Lung (tissue), 11 donors: ENCODE measurements at regions not wholly inside any gene's neighbourhood (a gene's known extent, or its start where the extent isn't known, plus 50 kb on each side); places are given as distances from the start of the nearest gene placed in this dataset.

ENCODE experiments used
- ATAC-seq: fragments of 200-7000 bp; cut with Tn5 transposase; one replicate; pipeline ENCODE4 v1.9.1; 2020; ENCODE audit warnings: moderate number of reproducible peaks; ENCODE audit not compliant: insufficient read depth, low FRiP score
- DNase-seq, 3 donors: peaks; one replicate each; pipeline ENCODE4 v3.0.0-alpha.2; 2013 to 2017
- H3K27ac ChIP-seq, 2 donors: one replicate each; pipeline ENCODE4 v1.5.1; 2013; ENCODE audit warnings: mild to moderate bottlenecking in 2 of 2, moderate library complexity in 2 of 2, control low read depth in 1 of 2, inconsistent platforms in 1 of 2, low read depth in 1 of 2, low read length in 1 of 2
- H3K27me3 ChIP-seq, 3 donors: one replicate each; pipeline ENCODE4 v1.5.1; 2013; ENCODE audit warnings: low read length in 2 of 3; ENCODE audit not compliant: control insufficient read depth in 3 of 3, insufficient read depth in 3 of 3
- H3K36me3 ChIP-seq, 4 donors: one replicate each; pipeline ENCODE4 v1.5.1; 2013; ENCODE audit warnings: low read length in 4 of 4, mild to moderate bottlenecking in 1 of 4, moderate library complexity in 1 of 4; ENCODE audit not compliant: control insufficient read depth in 4 of 4, insufficient read depth in 4 of 4
- H3K4me1 ChIP-seq, 5 donors: one replicate each; pipeline ENCODE4 v1.5.1; 2013; ENCODE audit warnings: low read length in 5 of 5, mild to moderate bottlenecking in 2 of 5, moderate library complexity in 1 of 5; ENCODE audit not compliant: control insufficient read depth in 5 of 5, insufficient read depth in 5 of 5
- H3K4me3 ChIP-seq: one replicate; pipeline ENCODE4 v1.5.1; 2013; ENCODE audit warnings: mild to moderate bottlenecking, control low read depth, moderate library complexity
- H3K9ac ChIP-seq, 2 donors: one replicate each; pipeline ENCODE4 v1.5.1; 2013; ENCODE audit warnings: low read length in 2 of 2, control low read depth in 1 of 2; ENCODE audit not compliant: insufficient read depth in 1 of 2
- H3K9me3 ChIP-seq, 4 donors: one replicate each; pipeline ENCODE4 v1.5.1; 2013; ENCODE audit warnings: low read length in 3 of 4, mild to moderate bottlenecking in 1 of 4, moderate library complexity in 1 of 4; ENCODE audit not compliant: control insufficient read depth in 4 of 4, insufficient read depth in 3 of 4
- whole genome bisulfite sequencing, 2 donors: extraction: QIAGEN DNeasy Blood & Tissue Kit; methylation state at CpG; one replicate each; pipeline ENCODE4 v1.1.7; 2013; 5-methylcytosine and 5-hydroxymethylcytosine counted together
- TF ChIP-seq, protein P1 (sequence below): IDR thresholded peaks from 2 replicates; pipeline ENCODE4 v1.5.1; 2012; ENCODE audit warnings: mild to moderate bottlenecking; ENCODE audit errors: control extremely low read depth, extremely low read depth
- donor health status: control.
- donor health status: control.
- donor health status: Bipolar disorder and iron deficiency.
- donor health status: healthy.
- donor health status: DM: yes; HTN: yes; CAD: no.

DNA sequence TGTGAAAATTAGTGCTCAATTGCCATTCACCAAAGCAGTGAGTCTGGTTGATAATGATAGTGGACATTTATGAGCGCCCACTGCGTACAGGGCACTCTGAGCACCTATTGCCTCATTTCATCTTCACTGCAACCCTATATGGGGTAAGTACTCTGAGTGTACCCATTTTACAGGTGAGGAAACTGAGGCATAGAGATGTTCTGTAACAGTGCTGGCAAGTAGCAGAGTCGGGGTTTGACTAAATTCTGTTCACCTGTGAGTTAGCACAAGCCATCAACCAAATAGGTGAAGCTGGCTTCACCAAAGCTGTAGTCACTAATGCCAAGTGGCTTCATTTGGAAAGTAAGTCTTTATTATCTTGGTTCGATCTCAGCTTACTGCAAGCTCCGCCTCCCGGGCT lies 135.8 kb downstream of the SPAG6 start:
- H3K9me3 ChIP-seq, result peaks cover 0 to 1% (median 0%) of the 10 kb centered on the region in 4 donors
- H3K4me3 ChIP-seq, result no peak overlapping the region
- WGBS, 2 donors, result 95 to 98% methylated on average over 6 of the region's 6 CpGs
- no peak for DNase-seq
- H3K36me3 ChIP-seq, result no peaks in the 10 kb centered on the region
- H3K9ac ChIP-seq, result no peak overlapping the region
- no peak overlapping the region for H3K27ac ChIP-seq
- TF ChIP-seq, protein P1, sequence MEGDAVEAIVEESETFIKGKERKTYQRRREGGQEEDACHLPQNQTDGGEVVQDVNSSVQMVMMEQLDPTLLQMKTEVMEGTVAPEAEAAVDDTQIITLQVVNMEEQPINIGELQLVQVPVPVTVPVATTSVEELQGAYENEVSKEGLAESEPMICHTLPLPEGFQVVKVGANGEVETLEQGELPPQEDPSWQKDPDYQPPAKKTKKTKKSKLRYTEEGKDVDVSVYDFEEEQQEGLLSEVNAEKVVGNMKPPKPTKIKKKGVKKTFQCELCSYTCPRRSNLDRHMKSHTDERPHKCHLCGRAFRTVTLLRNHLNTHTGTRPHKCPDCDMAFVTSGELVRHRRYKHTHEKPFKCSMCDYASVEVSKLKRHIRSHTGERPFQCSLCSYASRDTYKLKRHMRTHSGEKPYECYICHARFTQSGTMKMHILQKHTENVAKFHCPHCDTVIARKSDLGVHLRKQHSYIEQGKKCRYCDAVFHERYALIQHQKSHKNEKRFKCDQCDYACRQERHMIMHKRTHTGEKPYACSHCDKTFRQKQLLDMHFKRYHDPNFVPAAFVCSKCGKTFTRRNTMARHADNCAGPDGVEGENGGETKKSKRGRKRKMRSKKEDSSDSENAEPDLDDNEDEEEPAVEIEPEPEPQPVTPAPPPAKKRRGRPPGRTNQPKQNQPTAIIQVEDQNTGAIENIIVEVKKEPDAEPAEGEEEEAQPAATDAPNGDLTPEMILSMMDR, result no peak
- peaks cover 0 to 16% (median 5%) of the 10 kb centered on the region in 5 donors for H3K4me1 ChIP-seq
- peaks cover 5 to 26% (median 8%) of the 10 kb centered on the region in 3 donors for H3K27me3 ChIP-seq
- no peak for ATAC-seq

DNA sequence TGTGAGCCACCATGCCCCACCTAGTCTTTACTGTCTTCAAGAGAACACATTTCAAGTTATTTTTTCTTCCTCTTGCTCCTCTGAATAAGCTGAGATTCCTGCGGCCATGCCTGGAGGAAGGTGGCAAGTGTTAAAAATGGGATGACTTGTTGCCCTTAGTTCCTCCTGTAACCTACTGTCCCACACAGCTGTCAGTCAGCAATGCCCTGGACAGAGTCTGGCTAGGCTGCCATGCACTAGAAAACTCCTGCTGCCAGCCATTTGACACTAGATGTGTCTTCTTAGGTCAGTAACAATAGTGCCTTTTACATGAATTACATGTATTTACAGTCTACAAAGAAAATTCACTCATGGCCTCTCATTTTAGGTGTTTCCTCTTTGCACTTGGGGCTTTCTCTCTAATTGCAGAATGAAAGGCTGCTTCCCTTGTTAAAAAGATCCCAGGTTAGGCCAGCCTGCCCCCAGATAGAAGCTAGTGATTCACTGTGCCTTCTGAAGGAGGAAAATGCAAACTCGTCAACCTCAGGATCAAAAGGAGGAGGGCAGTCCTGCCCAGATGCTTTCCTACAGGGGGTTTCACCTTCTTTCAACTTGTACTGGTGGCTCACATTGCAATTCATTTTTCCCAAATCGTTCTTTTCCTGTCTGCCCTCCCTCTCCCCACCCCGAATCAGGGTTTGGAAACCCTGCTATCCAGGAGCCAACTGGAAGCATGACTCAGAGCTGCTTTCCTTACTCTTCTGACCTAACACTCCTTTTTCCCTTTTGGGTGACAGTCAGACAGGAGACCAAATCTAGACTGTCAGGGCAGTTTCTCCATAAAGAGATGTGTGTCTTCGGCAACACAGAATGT lies 136.6 kb downstream of the SPAG6 start:
- ATAC-seq (no peak), DNase-seq (no peak)
- no peak overlapping the region for H3K9ac ChIP-seq
- 65 to 66% methylated on average over 5 of the region's 5 CpGs for WGBS, 2 donors
- peaks cover 0 to 1% (median 0%) of the 10 kb centered on the region in 4 donors for H3K9me3 ChIP-seq
- no peaks in the 10 kb centered on the region for H3K36me3 ChIP-seq
- TF ChIP-seq, protein P1, result no peak
- H3K4me3 ChIP-seq, result no peak overlapping the region
- H3K27me3 ChIP-seq, result peaks cover 0 to 20% (median 8%) of the 10 kb centered on the region in 3 donors
- no peak overlapping the region for H3K27ac ChIP-seq
- peaks cover 0 to 8% (median 0%) of the 10 kb centered on the region in 5 donors for H3K4me1 ChIP-seq

DNA sequence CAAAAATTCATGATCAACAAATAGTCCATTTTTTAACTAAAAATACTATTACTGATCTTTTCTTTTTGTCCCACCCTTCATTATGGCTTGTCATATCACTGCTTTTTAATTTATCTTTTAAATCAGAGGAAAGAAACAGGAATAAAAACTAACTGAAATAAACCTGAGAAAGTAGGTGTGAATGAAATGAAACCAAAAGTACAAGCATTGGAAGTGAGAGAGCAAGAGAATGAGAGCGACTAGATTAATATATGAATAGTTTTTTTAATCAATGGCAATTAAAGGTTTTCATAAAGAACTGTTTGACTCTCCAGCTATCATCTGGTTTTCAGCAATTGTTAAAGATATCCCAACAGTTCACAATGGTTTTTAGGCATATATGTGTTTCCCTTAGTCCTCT lies 137.8 kb downstream of the SPAG6 start:
- 67 to 76% methylated on average over 1 of the region's 1 CpG for WGBS, 2 donors
- peaks cover 0 to 10% (median 0%) of the 10 kb centered on the region in 3 donors for H3K27me3 ChIP-seq
- H3K27ac ChIP-seq, result no peak overlapping the region
- no peak overlapping the region for H3K9ac ChIP-seq
- no peaks in the 10 kb centered on the region for H3K36me3 ChIP-seq
- ATAC-seq, result no peak
- peaks cover 0 to 1% (median 0%) of the 10 kb centered on the region in 4 donors for H3K9me3 ChIP-seq
- TF ChIP-seq, protein P1, result no peak
- H3K4me1 ChIP-seq, result no peaks in the 10 kb centered on the region
- no peak for DNase-seq
- no peak overlapping the region for H3K4me3 ChIP-seq
